NB4 (cell line): ENCODE measurements at regions not wholly inside any gene's neighbourhood (a gene's known extent, or its start where the extent isn't known, plus 50 kb on each side); places are given as distances from the start of the nearest gene placed in this dataset.

Source experiments
- CTCF ChIP-seq: IDR thresholded peaks from one replicate; pipeline ENCODE4 v1.5.1; 2012; ENCODE audit warnings: low read depth, low read length
- MAX ChIP-seq: IDR thresholded peaks from 2 replicates; pipeline ENCODE4 v1.6.1; 2011; ENCODE audit warnings: low read depth, low read length
- MYC ChIP-seq: IDR thresholded peaks from 2 replicates; pipeline ENCODE4 v1.6.1; 2011; ENCODE audit warnings: low read depth, low read length
- POLR2A ChIP-seq: IDR thresholded peaks from 2 replicates; pipeline ENCODE4 v1.6.1; 2011; ENCODE audit warnings: mild to moderate bottlenecking; ENCODE audit not compliant: insufficient read length; ENCODE audit errors: extremely low read depth

DNA sequence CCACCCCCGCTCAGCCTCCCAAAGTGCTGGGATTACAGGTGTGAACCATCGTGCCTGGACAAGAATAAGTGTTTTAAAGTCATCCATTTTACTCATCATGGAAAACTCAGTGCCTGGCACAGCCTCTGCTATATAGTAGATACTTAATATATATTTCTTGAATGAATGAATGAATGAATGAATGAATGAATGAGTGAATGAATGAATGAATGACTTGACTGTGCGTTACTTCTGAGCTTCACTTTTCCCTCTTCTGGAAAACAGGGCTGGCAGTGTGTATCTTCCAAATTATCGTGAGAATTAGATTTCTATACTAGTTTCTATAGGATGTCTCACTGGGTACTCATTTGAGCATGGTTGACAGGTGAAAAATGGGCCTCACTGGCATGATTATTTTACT, 307.3 kb upstream of the ERCC4 start:
- TF ChIP-seq CTCF = no peak
- TF ChIP-seq POLR2A = no peak
- no peak for TF ChIP-seq MAX
- TF ChIP-seq MYC = no peak
